GM21360 (cell line): ENCODE measurements at regions not wholly inside any gene's neighbourhood (a gene's known extent, or its start where the extent isn't known, plus 50 kb on each side); places are given as distances from the start of the nearest gene placed in this dataset.

Experiments used
- ATAC-seq: cut with Tn5 transposase; IDR thresholded peaks from one replicate; pipeline ENCODE4 v1.9.1; 2021; ENCODE audit warnings: mild to moderate bottlenecking, moderate library complexity; ENCODE audit not compliant: unreplicated experiment

DNA sequence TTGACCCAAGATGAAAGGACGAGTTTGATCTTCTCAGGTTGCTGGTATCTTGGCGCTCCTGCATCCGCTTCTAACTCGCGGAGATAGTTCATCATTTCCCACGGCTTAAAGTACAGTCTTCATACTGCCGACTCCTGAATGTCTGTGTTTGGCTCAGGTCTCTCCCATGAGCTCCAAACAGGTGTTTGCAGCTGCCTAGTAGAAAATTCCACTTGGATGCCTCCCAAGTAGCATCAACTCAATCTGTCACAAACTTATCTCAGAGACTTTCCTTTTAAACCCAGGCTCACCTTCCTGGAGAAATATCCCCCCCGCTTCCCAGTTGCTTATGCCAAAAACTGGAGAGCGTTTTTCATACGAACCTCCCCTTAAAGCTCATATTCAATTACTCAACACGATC, 986.5 kb downstream of the TBC1D22A start:
- ATAC-seq = no peak

DNA sequence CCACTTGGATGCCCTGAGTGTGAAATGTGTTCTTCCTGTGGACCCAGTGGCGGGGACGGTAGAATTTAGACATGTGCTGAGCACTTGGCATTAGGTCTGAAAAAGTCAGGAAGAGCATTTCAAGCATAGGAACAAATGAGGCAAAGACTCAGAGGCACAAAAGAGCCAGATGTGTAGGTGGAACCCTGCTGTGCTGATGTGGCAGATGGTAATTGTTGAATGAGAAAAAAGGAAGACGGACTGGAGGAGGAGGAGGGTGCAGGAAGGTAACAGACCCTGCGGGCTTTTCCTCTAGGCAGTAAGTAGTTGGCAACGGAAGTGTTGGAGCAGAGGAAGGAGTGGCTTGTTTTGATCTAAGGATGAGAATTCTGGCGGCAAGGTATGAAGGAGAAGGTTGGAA, 985.8 kb downstream of the TBC1D22A start:
- no peak for ATAC-seq

DNA sequence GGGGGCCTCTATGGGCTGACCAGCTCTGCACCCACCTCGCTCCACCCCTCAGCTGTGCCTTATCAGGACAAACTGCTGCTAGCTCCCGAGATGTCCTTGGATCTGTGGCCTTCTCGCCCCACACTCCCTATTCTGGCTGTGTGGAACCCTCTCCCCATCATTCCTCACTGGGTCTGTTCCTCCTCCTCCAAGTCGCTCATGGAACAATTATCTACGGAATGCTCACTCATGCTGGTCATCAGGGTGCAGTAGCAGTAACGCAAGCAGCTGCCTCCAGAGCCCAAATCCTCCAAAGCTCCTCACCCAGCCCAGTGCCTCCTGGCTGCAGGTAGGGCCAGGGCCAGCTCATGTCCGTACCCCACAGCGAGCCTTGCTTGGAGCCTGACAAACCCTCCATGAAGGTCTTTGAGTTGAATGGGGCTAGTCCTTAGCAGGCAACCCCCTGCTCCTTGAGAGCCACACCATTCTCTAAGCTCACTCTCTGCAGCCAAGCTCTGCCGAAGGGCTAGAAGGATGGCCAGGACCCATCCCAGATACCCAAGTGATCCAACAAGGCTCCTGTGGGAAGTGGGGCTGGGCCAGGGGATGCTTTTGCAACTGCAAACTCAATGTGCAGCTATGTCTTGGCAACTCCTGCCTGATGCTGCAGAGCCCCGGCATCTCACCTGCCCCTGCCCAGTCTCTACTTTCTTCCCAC, 977.8 kb downstream of the TBC1D22A start:
- no peak for ATAC-seq

DNA sequence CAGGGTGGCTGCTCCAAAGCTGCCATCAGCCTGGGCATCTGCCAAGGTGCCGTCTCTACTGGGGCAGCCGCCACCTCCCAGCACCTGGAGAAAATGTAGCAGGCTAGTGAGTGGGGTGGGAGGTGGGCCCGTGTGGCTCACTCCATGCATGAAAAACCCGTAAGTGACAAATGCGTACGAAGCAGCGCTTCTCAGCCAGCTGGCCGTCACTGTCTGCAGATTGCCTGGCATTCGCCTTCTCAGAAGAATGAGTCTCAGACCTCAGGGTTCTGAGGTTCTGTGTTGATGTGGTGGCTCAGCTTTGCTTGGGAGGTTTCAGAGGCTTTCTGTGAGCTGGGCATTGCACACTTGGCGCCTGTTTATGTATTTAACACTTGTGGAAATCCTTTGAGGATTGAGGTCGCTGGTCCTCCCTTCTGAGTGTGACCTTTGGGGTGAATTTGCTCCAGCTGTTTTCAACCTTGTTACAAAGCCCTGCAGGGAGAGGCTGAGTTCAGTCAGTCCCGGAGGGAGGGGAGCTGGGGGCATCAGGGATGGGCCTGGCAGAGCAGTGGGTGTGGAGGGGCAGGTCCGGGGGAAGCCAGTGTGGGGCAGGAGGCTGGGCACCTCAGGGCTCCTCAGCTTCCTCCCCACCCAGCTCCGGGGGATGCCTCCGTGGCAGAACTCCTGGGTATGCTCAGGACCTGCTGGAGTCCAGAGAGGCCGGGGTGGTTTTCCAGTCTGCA, 977.0 kb downstream of the TBC1D22A start:
- ATAC-seq = no peak

DNA sequence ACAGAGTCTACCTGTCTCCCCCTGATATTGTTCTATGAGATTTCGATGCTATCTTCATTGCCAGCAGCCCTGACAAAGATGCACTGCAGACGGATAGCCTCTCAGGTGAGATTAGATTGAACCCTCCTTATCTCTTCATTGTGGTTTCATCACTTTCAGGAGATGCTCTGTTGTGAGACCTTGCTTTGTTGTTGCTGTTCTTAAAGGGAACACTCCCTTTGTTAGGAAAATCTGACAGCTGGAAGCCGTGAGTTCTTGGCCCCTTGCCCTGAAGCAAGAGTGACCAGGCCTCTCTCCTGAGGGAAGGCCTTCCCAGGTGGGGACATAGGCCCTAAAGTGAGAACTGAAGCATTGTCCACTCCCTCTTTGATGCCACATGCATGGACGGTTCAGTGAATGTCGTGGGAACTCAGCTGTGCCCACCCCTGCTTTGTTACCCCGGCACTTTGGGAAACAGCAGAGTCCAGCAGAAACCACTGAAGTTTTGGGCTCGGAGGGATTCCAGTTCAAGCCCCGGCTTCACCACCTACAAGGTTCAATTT, 976.1 kb downstream of the TBC1D22A start:
- no peak for ATAC-seq

GRCh38 chr22:47736186-47737034, 974.0 kb downstream of the TBC1D22A start:
- ATAC-seq = no peak

DNA sequence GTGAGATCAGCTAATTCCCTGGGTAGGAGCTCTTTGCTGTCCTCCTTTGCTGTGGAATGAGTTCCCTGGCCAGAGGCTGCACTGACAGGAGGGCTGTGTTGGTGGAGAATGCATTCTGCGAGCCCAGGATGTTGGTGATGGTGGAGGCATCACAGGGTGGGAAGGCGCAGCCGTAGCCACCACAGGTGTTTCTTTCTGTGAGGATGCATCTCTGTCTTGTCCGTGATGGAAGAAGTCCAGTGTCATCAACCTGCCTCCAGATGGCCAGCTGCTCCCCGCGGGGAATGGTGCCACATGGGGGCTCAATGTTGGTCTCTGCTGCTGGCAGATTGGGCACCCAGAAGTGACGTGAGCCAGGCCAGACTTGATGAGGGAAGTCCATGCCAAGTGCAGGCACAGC, 972.1 kb downstream of the TBC1D22A start:
- ATAC-seq = no peak

- ATAC-seq = no peak
Measured at GRCh38 chr22:47727641-47728040, 965.2 kb downstream of the TBC1D22A start.

- no peak for ATAC-seq
Measured at GRCh38 chr22:47724751-47725150, 962.3 kb downstream of the TBC1D22A start.

DNA sequence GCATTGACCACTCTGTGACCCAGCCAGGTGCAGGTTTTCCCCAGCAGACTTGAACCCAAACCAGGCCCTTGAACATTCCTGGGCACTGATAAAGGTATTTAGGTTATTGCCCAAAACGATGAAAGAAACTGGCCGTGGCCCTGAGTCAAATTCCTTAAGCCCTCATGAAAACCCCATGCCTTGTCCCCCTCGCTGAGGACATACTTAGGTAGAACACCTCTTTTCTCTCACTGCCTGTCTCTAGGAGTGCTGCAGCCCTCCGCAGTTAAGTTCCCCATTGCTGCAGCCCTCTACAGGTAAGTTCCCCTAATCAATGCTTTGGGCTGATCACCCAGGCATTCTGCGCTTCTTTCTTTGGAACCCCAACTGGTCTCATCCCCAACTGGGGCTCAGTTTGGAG, 961.6 kb downstream of the TBC1D22A start:
- ATAC-seq = no peak

GRCh38 chr22:47718337-47718736, 955.9 kb downstream of the TBC1D22A start:
- ATAC-seq = no peak

DNA sequence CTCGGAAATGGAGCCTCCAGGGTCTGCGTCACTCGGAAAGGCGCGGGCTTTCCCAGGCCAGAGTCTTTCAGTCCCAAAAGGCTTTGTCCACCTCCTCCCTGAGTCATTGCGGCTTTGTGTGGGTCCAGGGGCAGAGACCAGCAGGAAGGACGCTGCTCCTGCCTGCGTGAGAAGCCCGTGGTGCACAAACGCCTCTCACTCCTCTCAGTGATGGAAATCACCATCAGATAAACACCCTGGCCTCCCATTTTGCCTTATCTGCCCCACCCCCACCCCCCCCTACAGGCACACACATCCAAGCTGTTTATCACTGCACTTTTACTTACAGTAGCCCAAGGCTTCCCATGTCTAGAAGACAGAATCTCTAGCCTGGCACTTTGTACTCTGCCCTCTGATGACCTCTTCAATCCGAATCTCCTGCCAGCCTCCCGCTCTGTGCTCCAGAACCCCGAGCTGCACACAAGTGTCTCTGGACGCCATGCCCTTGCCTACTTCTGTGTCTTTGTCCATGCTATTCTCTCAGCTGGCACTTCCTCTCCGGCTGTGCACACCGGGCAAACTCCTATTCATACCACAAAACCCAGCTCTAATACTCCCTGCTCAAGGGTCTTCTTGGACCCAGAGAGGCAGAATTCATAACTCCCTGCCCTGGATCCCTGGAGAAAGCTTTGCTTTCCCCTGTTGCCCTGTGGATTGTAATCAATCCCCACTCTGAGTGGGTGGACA, 954.6 kb downstream of the TBC1D22A start:
- no peak for ATAC-seq

GRCh38 chr22:47715866-47716578, 953.6 kb downstream of the TBC1D22A start:
- ATAC-seq = no peak

- ATAC-seq = no peak
Measured at GRCh38 chr22:47713941-47714340, 951.5 kb downstream of the TBC1D22A start.

DNA sequence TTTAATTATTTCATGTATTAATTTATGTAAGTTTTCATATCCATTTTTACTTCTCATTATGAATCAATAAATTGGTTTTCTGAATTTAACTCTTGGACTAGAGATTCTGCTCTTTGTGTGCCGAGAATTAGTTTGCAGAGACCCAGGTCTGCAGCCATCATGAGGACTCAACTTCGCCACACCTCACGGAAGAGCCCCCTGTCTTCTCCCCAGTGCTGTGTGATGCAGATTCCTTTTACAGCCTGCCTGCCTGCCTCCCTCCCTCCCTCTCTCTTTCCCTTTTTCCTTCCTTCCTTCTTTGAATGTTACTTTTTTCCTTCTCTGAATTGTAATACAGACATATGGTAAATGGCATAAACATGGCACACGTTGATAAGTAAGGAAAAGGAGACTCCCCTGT, 947.7 kb downstream of the TBC1D22A start:
- no peak for ATAC-seq

GRCh38 chr22:47705350-47705749, 942.9 kb downstream of the TBC1D22A start:
- ATAC-seq = no peak

GRCh38 chr22:47698906-47699305, 936.5 kb downstream of the TBC1D22A start:
- no peak for ATAC-seq

- no peak for ATAC-seq
Measured at GRCh38 chr22:47697861-47698260, 935.4 kb downstream of the TBC1D22A start.

GRCh38 chr22:47696776-47697175, 934.3 kb downstream of the TBC1D22A start:
- ATAC-seq = no peak

DNA sequence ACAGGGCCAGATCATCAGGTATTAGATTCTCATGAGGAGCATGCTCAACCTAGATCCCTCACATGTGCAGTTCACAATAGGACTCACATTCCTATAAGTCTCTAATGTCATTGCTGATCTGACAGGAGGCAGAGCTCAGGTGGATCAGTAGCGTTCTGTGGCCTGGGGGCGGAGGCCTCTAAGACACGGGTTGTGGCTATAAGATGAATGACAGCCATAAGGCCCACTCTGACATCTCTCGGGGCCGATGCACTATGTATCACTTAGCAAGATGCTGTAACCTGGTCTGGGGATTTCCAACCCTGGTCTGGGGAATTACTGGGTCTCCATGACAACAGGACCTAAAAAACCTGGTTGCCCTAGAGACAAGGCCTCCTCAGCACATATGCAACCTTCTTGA, 932.7 kb downstream of the TBC1D22A start:
- no peak for ATAC-seq
